ENCODE measurements at regions not wholly inside any gene's neighbourhood (a gene's known extent, or its start where the extent isn't known, plus 50 kb on each side); places are given as distances from the start of the nearest gene placed in this dataset.

- H3K36me3 Mint-ChIP-seq (ENCODE audit: insufficient read depth), result peaks cover 2% of the 10 kb centered on the region
- no peak for TF ChIP-seq CTCF (IDR thresholded peaks at IDR 0.05; ENCODE audit: unreplicated experiment)
- no peak overlapping the region for H3K27ac Mint-ChIP-seq
- peaks cover 3% of the 10 kb centered on the region for H3K4me1 Mint-ChIP-seq (ENCODE audit: low read depth)
- peaks cover 12% of the 10 kb centered on the region for H3K9me3 Mint-ChIP-seq (ENCODE audit: low read depth)
- no peak overlapping the region for H3K4me3 Mint-ChIP-seq (ENCODE audit: low read depth)
- DNase-seq (ENCODE audit: low spot score, unreplicated experiment), result no peak
- no peaks in the 10 kb centered on the region for H3K27me3 Mint-ChIP-seq
Observed at GRCh38 chr10:56085406-56086122, 275.5 kb downstream of the ZWINT start.

- Mint-ChIP-seq H3K9me3 (ENCODE audit: low read depth) (no peaks in the 10 kb centered on the region), H3K4me3 (ENCODE audit: low read depth) (no peak overlapping the region), H3K27ac (no peak overlapping the region), H3K27me3 (no peaks in the 10 kb centered on the region), H3K36me3 (ENCODE audit: insufficient read depth) (no peaks in the 10 kb centered on the region), H3K4me1 (ENCODE audit: low read depth) (peaks cover 3% of the 10 kb centered on the region)
- no peak for TF ChIP-seq CTCF (IDR thresholded peaks at IDR 0.05; ENCODE audit: unreplicated experiment)
- DNase-seq (ENCODE audit: low spot score, unreplicated experiment), result no peak
Observed at GRCh38 chr10:56082169-56082568, 278.9 kb downstream of the ZWINT start.

GRCh38 chr10:56068473-56069263 is 292.4 kb downstream of the ZWINT start:
- no peaks in the 10 kb centered on the region for H3K27me3 Mint-ChIP-seq
- no peaks in the 10 kb centered on the region for H3K36me3 Mint-ChIP-seq (ENCODE audit: insufficient read depth)
- H3K27ac Mint-ChIP-seq, result no peak overlapping the region
- H3K4me1 Mint-ChIP-seq (ENCODE audit: low read depth), result peaks cover 2% of the 10 kb centered on the region
- H3K4me3 Mint-ChIP-seq (ENCODE audit: low read depth), result no peak overlapping the region
- no peak for DNase-seq (ENCODE audit: low spot score, unreplicated experiment)
- no peak for TF ChIP-seq CTCF (IDR thresholded peaks at IDR 0.05; ENCODE audit: unreplicated experiment)
- peaks cover 6% of the 10 kb centered on the region for H3K9me3 Mint-ChIP-seq (ENCODE audit: low read depth)

- TF ChIP-seq CTCF (IDR thresholded peaks at IDR 0.05; ENCODE audit: unreplicated experiment), result no peak
- H3K27ac Mint-ChIP-seq, result no peak overlapping the region
Observed at GRCh38 chr10:56068040-56068439, 293.0 kb downstream of the ZWINT start.

GRCh38 chr10:56063642-56064041 is 297.4 kb downstream of the ZWINT start:
- no peak overlapping the region for H3K4me3 Mint-ChIP-seq (ENCODE audit: low read depth)
- no peak for TF ChIP-seq CTCF (IDR thresholded peaks at IDR 0.05; ENCODE audit: unreplicated experiment)
- no peaks in the 10 kb centered on the region for H3K4me1 Mint-ChIP-seq (ENCODE audit: low read depth)
- H3K36me3 Mint-ChIP-seq (ENCODE audit: insufficient read depth), result no peaks in the 10 kb centered on the region
- peaks cover 6% of the 10 kb centered on the region for H3K9me3 Mint-ChIP-seq (ENCODE audit: low read depth)
- H3K27ac Mint-ChIP-seq, result no peak overlapping the region
- H3K27me3 Mint-ChIP-seq, result no peaks in the 10 kb centered on the region
- DNase-seq (ENCODE audit: low spot score, unreplicated experiment), result no peak

More at GRCh38 chr10:56068040-56068439, 293.0 kb downstream of the ZWINT start:
- Mint-ChIP-seq H3K36me3 (ENCODE audit: insufficient read depth) (no peaks in the 10 kb centered on the region), H3K9me3 (ENCODE audit: low read depth) (peaks cover 6% of the 10 kb centered on the region), H3K4me1 (ENCODE audit: low read depth) (peaks cover 2% of the 10 kb centered on the region), H3K4me3 (ENCODE audit: low read depth) (no peak overlapping the region), H3K27me3 (no peaks in the 10 kb centered on the region)
- no peak for DNase-seq (ENCODE audit: low spot score, unreplicated experiment)
